H9 (cell line): ENCODE measurements at regions not wholly inside any gene's neighbourhood (a gene's known extent, or its start where the extent isn't known, plus 50 kb on each side); places are given as distances from the start of the nearest gene placed in this dataset.

ENCODE experiments used
- DNase-seq: peaks from one replicate; pipeline ENCODE4 v3.0.0-alpha.2; 2017
- H2AFZ ChIP-seq: one replicate; pipeline ENCODE4 v1.6.1; 2013; ENCODE audit warnings: mild to moderate bottlenecking, low read length, control low read depth, moderate library complexity
- H2AK5ac ChIP-seq: 2 replicates; pipeline ENCODE4 v1.6.1; 2013; ENCODE audit warnings: low read length, control low read depth, mixed read lengths; ENCODE audit not compliant: insufficient read length
- H2BK120ac ChIP-seq: one replicate; pipeline ENCODE4 v1.6.1; 2013; ENCODE audit warnings: low read depth, mild to moderate bottlenecking, low read length, control low read depth, inconsistent platforms; ENCODE audit not compliant: poor library complexity, severe bottlenecking
- H2BK12ac ChIP-seq: 2 replicates; pipeline ENCODE4 v1.6.1; 2013; ENCODE audit warnings: low read length, control low read depth, mixed read lengths, low read depth; ENCODE audit not compliant: insufficient read length
- H2BK15ac ChIP-seq: 2 replicates; pipeline ENCODE4 v1.6.1; 2013; ENCODE audit warnings: low read depth, low read length, control low read depth
- H2BK20ac ChIP-seq: one replicate; pipeline ENCODE4 v1.6.1; 2013; ENCODE audit warnings: low read depth, mild to moderate bottlenecking, low read length, control low read depth, inconsistent platforms; ENCODE audit not compliant: poor library complexity, severe bottlenecking
- H2BK5ac ChIP-seq: 2 replicates; pipeline ENCODE4 v1.6.1; 2013; ENCODE audit warnings: low read length, control low read depth, mixed read lengths; ENCODE audit not compliant: insufficient read length
- H3K14ac ChIP-seq: 2 replicates; pipeline ENCODE4 v1.6.1; 2013; ENCODE audit warnings: low read length, control low read depth; ENCODE audit not compliant: insufficient read depth
- H3K18ac ChIP-seq: 2 replicates; pipeline ENCODE4 v1.6.1; 2013; ENCODE audit warnings: low read depth, mild to moderate bottlenecking, mixed read lengths, low read length, control low read depth; ENCODE audit not compliant: insufficient read length
- H3K23ac ChIP-seq: 2 replicates; pipeline ENCODE4 v1.6.1; 2013; ENCODE audit warnings: low read length, control low read depth, mixed read lengths, low read depth; ENCODE audit not compliant: insufficient read length
- H3K23me2 ChIP-seq: 2 replicates; pipeline ENCODE4 v1.6.1; 2013; ENCODE audit warnings: low read depth, mild to moderate bottlenecking, mixed read lengths, low read length, control low read depth; ENCODE audit not compliant: insufficient read length, poor library complexity, severe bottlenecking
- H3K27ac ChIP-seq: 2 replicates; pipeline ENCODE4 v1.5.1; 2013; ENCODE audit warnings: low read length, control low read depth, mixed read lengths, low read depth; ENCODE audit not compliant: insufficient read length
- H3K27me3 ChIP-seq: 2 replicates; pipeline ENCODE4 v1.6.1; 2013; ENCODE audit warnings: low read length, control low read depth, inconsistent platforms; ENCODE audit not compliant: insufficient read depth
- H3K4ac ChIP-seq: 2 replicates; pipeline ENCODE4 v1.6.1; 2013; ENCODE audit warnings: low read depth, mild to moderate bottlenecking, control low read depth, inconsistent platforms, low read length, moderate library complexity
- H3K4me1 ChIP-seq: 2 replicates; pipeline ENCODE4 v1.6.1; 2013; ENCODE audit warnings: low read length, control low read depth, inconsistent platforms; ENCODE audit not compliant: insufficient read depth
- H3K4me2 ChIP-seq: 2 replicates; pipeline ENCODE4 v1.6.1; 2013; ENCODE audit warnings: low read length, control low read depth, mixed read lengths; ENCODE audit not compliant: insufficient read length, insufficient read depth
- H3K56ac ChIP-seq: 2 replicates; pipeline ENCODE4 v1.6.1; 2013; ENCODE audit warnings: low read depth, mild to moderate bottlenecking, mixed read lengths, low read length, control low read depth; ENCODE audit not compliant: insufficient read length
- H3K79me1 ChIP-seq: 2 replicates; pipeline ENCODE4 v1.6.1; 2013; ENCODE audit warnings: low read depth, mild to moderate bottlenecking, moderate library complexity, low read length, control low read depth, inconsistent platforms; ENCODE audit not compliant: insufficient read depth, poor library complexity, severe bottlenecking
- H3K79me2 ChIP-seq: 2 replicates; pipeline ENCODE4 v1.6.1; 2013; ENCODE audit warnings: low read length, control low read depth, inconsistent platforms; ENCODE audit not compliant: insufficient read depth
- H3K9ac ChIP-seq: 2 replicates; pipeline ENCODE4 v1.6.1; 2013; ENCODE audit warnings: low read length, control low read depth, mixed read lengths; ENCODE audit not compliant: insufficient read length; ENCODE audit errors: extremely low read depth
- H3K9me3 ChIP-seq: one replicate; pipeline ENCODE4 v1.6.1; 2013; ENCODE audit warnings: low read depth, low read length, inconsistent platforms; ENCODE audit not compliant: control insufficient read depth
- H3T11ph ChIP-seq: one replicate; pipeline ENCODE4 v1.6.1; 2013; ENCODE audit warnings: mild to moderate bottlenecking, low read length, control low read depth, inconsistent platforms
- H4K20me1 ChIP-seq: one replicate; pipeline ENCODE4 v1.6.1; 2013; ENCODE audit not compliant: control insufficient read depth, insufficient read length, insufficient read depth
- H4K5ac ChIP-seq: 2 replicates; pipeline ENCODE4 v1.6.1; 2013; ENCODE audit warnings: low read depth, mild to moderate bottlenecking, mixed read lengths, low read length, control low read depth; ENCODE audit not compliant: insufficient read length
- H4K8ac ChIP-seq: replicated peaks from 2 replicates; pipeline ENCODE4 v1.6.1; 2013; ENCODE audit warnings: low read length, control low read depth, mixed read lengths, low read depth; ENCODE audit not compliant: insufficient read length
- H4K91ac ChIP-seq: 2 replicates; pipeline ENCODE4 v1.6.1; 2013; ENCODE audit warnings: low read depth, mild to moderate bottlenecking, moderate library complexity, mixed read lengths, low read length, control low read depth; ENCODE audit not compliant: insufficient read length
- H3K27ac Mint-ChIP-seq, 3 experiments: 2 replicates in 2 of 3; 3 replicates in 1 of 3; pipeline ENCODE4 v1.8.0; 2020 to 2021; ENCODE audit warnings: mixed read lengths in 3 of 3, mild to moderate bottlenecking in 1 of 3, moderate library complexity in 1 of 3
- H3K27me3 Mint-ChIP-seq: 2 replicates; pipeline ENCODE4 v1.8.0; 2021; ENCODE audit warnings: low read depth, mild to moderate bottlenecking, moderate library complexity, mixed read lengths
- H3K36me3 Mint-ChIP-seq, 3 experiments: 2 replicates in 2 of 3; 3 replicates in 1 of 3; pipeline ENCODE4 v1.8.0; 2020 to 2021; ENCODE audit warnings: low read depth in 3 of 3, mixed read lengths in 3 of 3; ENCODE audit not compliant: insufficient read depth in 1 of 3
- H3K4me1 Mint-ChIP-seq, 2 experiments: 2 replicates each; pipeline ENCODE4 v1.8.0; 2020; ENCODE audit warnings: mixed read lengths in 2 of 2
- H3K4me3 Mint-ChIP-seq, 2 experiments: 2 replicates in 1 of 2; 3 replicates in 1 of 2; pipeline ENCODE4 v1.8.0; 2020 to 2021; ENCODE audit warnings: mild to moderate bottlenecking in 2 of 2, mixed read lengths in 2 of 2, moderate library complexity in 1 of 2
- H3K9me3 Mint-ChIP-seq, 2 experiments: 2 replicates in 1 of 2; 3 replicates in 1 of 2; pipeline ENCODE4 v1.8.0; 2020; ENCODE audit warnings: mild to moderate bottlenecking in 2 of 2, mixed read lengths in 2 of 2, moderate library complexity in 1 of 2
- CTCF ChIP-seq: fragments of 200-600 bp; sonication (generic); conservative IDR thresholded peaks from 3 replicates; pipeline ENCODE4 v1.8.0; 2021; ENCODE audit warnings: antibody characterized with exemption, mild to moderate bottlenecking
- WGBS: extraction: QIAGEN DNeasy Blood & Tissue Kit; methylation state at CpG from one replicate; pipeline ENCODE4 v1.1.7; 2013; ENCODE audit warnings: missing lambda C conversion rate, low lambda C conversion rate, mixed read lengths; ENCODE audit not compliant: insufficient read length; ENCODE audit errors: extremely low coverage; 5-methylcytosine and 5-hydroxymethylcytosine counted together

- no peak overlapping the region for H3K14ac ChIP-seq
- no peak for DNase-seq
- H3K23me2 ChIP-seq = no peaks in the 10 kb centered on the region
- no peak overlapping the region for H2AFZ ChIP-seq
- H2BK15ac ChIP-seq = no peak overlapping the region
- peaks cover 64 to 76% of the 10 kb centered on the region in 2 experiments for H3K9me3 Mint-ChIP-seq
- H3K4me1 Mint-ChIP-seq = no peaks in the 10 kb centered on the region
- TF ChIP-seq CTCF = no peak
- no CpG with 5 or more reads among the region's 4 CpGs for WGBS
- no peak overlapping the region for H3K27ac Mint-ChIP-seq
- H3K4me3 Mint-ChIP-seq = no peak overlapping the region
- H4K8ac ChIP-seq = no peak overlapping the region
- no peak overlapping the region for H3K4me2 ChIP-seq
- H3K27me3 ChIP-seq = no peaks in the 10 kb centered on the region
- H2BK5ac ChIP-seq = no peak overlapping the region
- H3K79me1 ChIP-seq = no peaks in the 10 kb centered on the region
- no peak overlapping the region for H3T11ph ChIP-seq
- peaks cover 23% of the 10 kb centered on the region for H3K9me3 ChIP-seq
- no peak overlapping the region for H4K91ac ChIP-seq
- H2BK120ac ChIP-seq = no peak overlapping the region
- no peak overlapping the region for H3K27ac ChIP-seq
- peaks cover 5 to 9% (median 7%) of the 10 kb centered on the region in 3 experiments; a peak in 6 of 7 replicates for H3K36me3 Mint-ChIP-seq
- no peaks in the 10 kb centered on the region for H3K4me1 ChIP-seq
- H3K27me3 Mint-ChIP-seq = no peaks in the 10 kb centered on the region
- no peaks in the 10 kb centered on the region for H4K20me1 ChIP-seq
- no peak overlapping the region for H2BK20ac ChIP-seq
- no peak overlapping the region for H3K56ac ChIP-seq
- no peaks in the 10 kb centered on the region for H3K79me2 ChIP-seq
- H3K9ac ChIP-seq = no peak overlapping the region
- H3K18ac ChIP-seq = no peak overlapping the region
- H3K23ac ChIP-seq = no peak overlapping the region
- H4K5ac ChIP-seq = no peak overlapping the region
- H2BK12ac ChIP-seq = no peak overlapping the region
- H2AK5ac ChIP-seq = no peak overlapping the region
- no peak overlapping the region for H3K4ac ChIP-seq
These were observed 188.7 kb downstream of the RPAP3 start for GRCh38 chr12:47517122-47517521.
